ENCODE measurements at regions not wholly inside any gene's neighbourhood (a gene's known extent, or its start where the extent isn't known, plus 50 kb on each side); places are given as distances from the start of the nearest gene placed in this dataset.

GRCh38 chr9:3741729-3742128 lies 215.9 kb upstream of the RFX3 start:
- TF ChIP-seq CTCF (conservative IDR thresholded peaks at IDR 0.05), result no peak
- no peak for TF ChIP-seq ZFX (IDR thresholded peaks at IDR 0.05)
